K562 (cell line): ENCODE measurements at regions not wholly inside any gene's neighbourhood (a gene's known extent, or its start where the extent isn't known, plus 50 kb on each side); places are given as distances from the start of the nearest gene placed in this dataset.

Experiments
- ATAC-seq: fragments of 200-7000 bp; cut with Tn5 transposase; 3 replicates; pipeline ENCODE4 v1.9.1; 2020; ENCODE audit warnings: moderate library complexity
- BruUV-seq: library from RNA; stranded (reverse); fragments of 400-500 nt; replicated peaks from 2 replicates; lab custom pipeline; 2021; lab: Mats Ljungman, UMichigan
- CTCF ChIA-PET: fragments of 300-600 bp; formaldehyde crosslinking; extraction: SDS; loops from one replicate; lab custom pipeline; 2021; ENCODE audit warnings: low intra/inter-chr PET ratio; lab: Yijun Ruan, JAX
- POLR2A ChIA-PET: fragments of 300-600, 350-650 bp; sonication (Branson Sonifier 250); formaldehyde crosslinking; extraction: SDS; loops from one replicate; lab custom pipeline; 2021; ENCODE audit warnings: antibody characterized with exemption, inconsistent platforms; lab: Yijun Ruan, JAX
- DNase-seq, 4 experiments: peaks; one replicate each; pipeline versions ENCODE4 v3.0.0 to v3.0.0-alpha.2; 2011 to 2018; ENCODE audit warnings: low spot score in 3 of 4, mixed read lengths in 3 of 4; ENCODE audit errors: extremely low read depth in 1 of 4
- FAIRE-seq: peaks from 2 replicates; lab custom pipeline; 2011; peaks lifted over from hg19 to GRCh38; lab: Jason Lieb, UNC
- H2AFZ ChIP-seq: 2 replicates; pipeline ENCODE4 v1.6.0; 2011; ENCODE audit warnings: low read depth, low read length, control low read depth, inconsistent platforms
- H3K27ac ChIP-seq: fragments of 200-600 bp; 3 replicates; pipeline ENCODE4 v1.8.0; 2011; ENCODE audit warnings: low read depth, mild to moderate bottlenecking, control low read depth, inconsistent platforms, low read length, moderate library complexity, mixed read lengths; ENCODE audit errors: extremely low read depth
- H3K27me3 ChIP-seq, 2 experiments: fragments of 300-600 bp in 1 of 2; 2 replicates in 1 of 2; 3 replicates in 1 of 2; pipeline versions ENCODE4 v1.6.0 to v1.8.0; 2011; ENCODE audit warnings: inconsistent platforms in 2 of 2, low read length in 2 of 2, mild to moderate bottlenecking in 1 of 2, mixed read lengths in 1 of 2, moderate library complexity in 1 of 2; ENCODE audit not compliant: control insufficient read depth in 2 of 2, insufficient read depth in 2 of 2
- H3K36me3 ChIP-seq: fragments of 300-600 bp; 3 replicates; pipeline ENCODE4 v1.8.0; 2011; ENCODE audit warnings: mild to moderate bottlenecking, low read length, inconsistent platforms; ENCODE audit not compliant: control insufficient read depth, insufficient read depth
- H3K4me1 ChIP-seq, 2 experiments: fragments of 200-600 bp in 1 of 2; replicated peaks in 1 of 2; 2 replicates in 1 of 2; 3 replicates in 1 of 2; pipeline versions ENCODE4 v1.5.1 to v1.8.0; 2011; ENCODE audit warnings: inconsistent platforms in 2 of 2, low read length in 2 of 2, mild to moderate bottlenecking in 1 of 2, mixed read lengths in 1 of 2, moderate library complexity in 1 of 2; ENCODE audit not compliant: control insufficient read depth in 2 of 2, insufficient read depth in 2 of 2
- H3K4me2 ChIP-seq: 2 replicates; pipeline ENCODE4 v1.6.1; 2011; ENCODE audit warnings: low read length, control low read depth, inconsistent platforms, mixed read lengths; ENCODE audit not compliant: insufficient read depth
- H3K4me3 ChIP-seq: fragments of 200-600 bp; sonication (generic), shearing (Covaris generic); 2 replicates; pipeline ENCODE4 v1.5.1; 2016; ENCODE audit warnings: control low read depth, inconsistent platforms
- H3K79me2 ChIP-seq: fragments of 200-600 bp; 3 replicates; pipeline ENCODE4 v1.8.0; 2011; ENCODE audit warnings: low read length, inconsistent platforms; ENCODE audit not compliant: control insufficient read depth, insufficient read depth
- H3K9ac ChIP-seq, 2 experiments: 2 replicates each; pipeline versions ENCODE4 v1.6.0 to v1.6.1; 2011; ENCODE audit warnings: low read depth in 2 of 2, low read length in 2 of 2, control low read depth in 1 of 2, inconsistent platforms in 1 of 2, mild to moderate bottlenecking in 1 of 2, mixed read lengths in 1 of 2; ENCODE audit not compliant: insufficient read depth in 1 of 2
- H3K9me1 ChIP-seq: one replicate; pipeline ENCODE4 v1.6.0; 2011; ENCODE audit warnings: inconsistent platforms, mild to moderate bottlenecking, low read length, moderate library complexity; ENCODE audit not compliant: control insufficient read depth, insufficient read depth
- H3K9me3 ChIP-seq: replicated peaks from 2 replicates; pipeline ENCODE4 v1.5.1; 2011; ENCODE audit warnings: low read depth, low read length, inconsistent platforms; ENCODE audit not compliant: control insufficient read depth, insufficient read depth
- H4K20me1 ChIP-seq: replicated peaks from 2 replicates; pipeline ENCODE4 v1.6.1; 2011; ENCODE audit warnings: low read length, inconsistent platforms, mixed read lengths; ENCODE audit not compliant: control insufficient read depth, insufficient read depth
- FUS ChIP-seq: fragments of 200-400 bp; formaldehyde crosslinking; optimal IDR thresholded peaks from 2 replicates; pipeline ENCODE3; 2017; ENCODE audit warnings: low read depth, low read length
- NR2F6 ChIP-seq: fragments of 450-650 bp; formaldehyde crosslinking; IDR thresholded peaks from 2 replicates; pipeline ENCODE4 v1.4.0; 2020; ENCODE audit warnings: mild to moderate bottlenecking
- RFX1 ChIP-seq: fragments of 450-650 bp; IDR thresholded peaks from 2 replicates; pipeline ENCODE4 v1.6.1; 2016; ENCODE audit warnings: mild to moderate bottlenecking, moderate library complexity
- ZFP36 ChIP-seq: fragments of 150-350 bp; IDR thresholded peaks from 2 replicates; pipeline ENCODE4 v1.6.1; 2018; ENCODE audit warnings: low read length, low read depth; ENCODE audit not compliant: partially characterized antibody
- ZFPM2 ChIP-seq: fragments of 250-450 bp; sonication (Bioruptor Pico); IDR thresholded peaks from 2 replicates; pipeline ENCODE4 v1.5.1; 2022; ENCODE audit warnings: mild to moderate bottlenecking
- ZNF174 ChIP-seq: fragments of 250-450 bp; sonication (Bioruptor Pico); IDR thresholded peaks from 2 replicates; pipeline ENCODE4 v1.4.0; 2020; ENCODE audit warnings: mild to moderate bottlenecking
- ZNF175 ChIP-seq: fragments of 200-800 bp; sonication (Bioruptor generic); IDR thresholded peaks from 2 replicates; pipeline ENCODE4 v1.6.1; 2016; ENCODE audit warnings: low read depth, mild to moderate bottlenecking, missing genetic modification characterization, missing compliant biosample characterization
- WGBS: fragments of 100-300 bp; shearing (Covaris generic); methylation state at CpG from one replicate; pipeline ENCODE4 v1.1.6; 2016; ENCODE audit warnings: low coverage, mixed read lengths; ENCODE audit not compliant: insufficient coverage; ENCODE audit errors: missing lambda C conversion rate; 5-methylcytosine and 5-hydroxymethylcytosine counted together
- in situ Hi-C: fragments of 300-500 bp; cut with MboI; formaldehyde crosslinking; loops from 4 replicates; pipeline ENCODE4 v1.15.0; 2018; ENCODE audit warnings: inconsistent platforms, mixed read lengths
- intact Hi-C: fragments of 100-400 bp; cut with micrococcal nuclease; formaldehyde crosslinking; loops from 2 replicates; pipeline ENCODE4 v1.14.2; 2022

DNA sequence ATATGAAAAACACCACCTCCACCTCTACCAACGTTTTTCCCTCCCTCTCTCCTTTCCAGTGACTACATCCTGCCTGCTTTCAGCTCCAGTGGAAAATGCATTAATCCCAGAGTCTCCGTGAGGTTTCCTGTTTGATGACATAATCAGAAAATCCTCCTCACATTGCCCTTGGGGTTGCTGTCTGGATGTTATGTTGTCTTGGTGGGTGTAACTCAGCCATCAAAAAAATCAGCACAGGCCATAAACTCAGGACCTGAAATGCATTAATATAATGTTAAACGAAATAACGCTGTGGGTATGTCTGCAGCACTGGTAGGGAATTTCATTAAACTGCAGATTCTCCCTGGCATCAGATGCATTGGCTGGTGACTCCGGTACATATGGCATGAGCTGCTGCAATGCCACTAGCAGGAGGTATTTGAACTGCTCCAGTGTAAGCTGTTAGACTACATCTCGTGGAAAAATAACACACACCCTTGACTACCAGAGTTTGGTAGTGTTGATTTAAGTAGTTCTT is 297.8 kb downstream of the PRL start:
- WGBS = 55% methylated on average over 6 of the region's 6 CpGs
- CTCF ChIA-PET = no interaction called here
- TF ChIP-seq ZFPM2 (CRISPR knock-in tag) = no peak
- TF ChIP-seq RFX1 = no peak
- no peak for TF ChIP-seq FUS
- no peak for TF ChIP-seq ZNF174 (CRISPR knock-in tag)

GRCh38 chr6:21999741-22000140 is 297.1 kb downstream of the PRL start:
- no peaks in the 10 kb centered on the region for H3K79me2 ChIP-seq
- no peaks in the 10 kb centered on the region for H3K27me3 ChIP-seq
- FAIRE-seq (no peak), ATAC-seq (no peak), DNase-seq (no peak)
- H3K9ac ChIP-seq = no peak overlapping the region
- WGBS = 56% methylated on average over 1 of the region's 1 CpG
- H3K9me1 ChIP-seq = no peaks in the 10 kb centered on the region
- H3K4me3 ChIP-seq = no peak overlapping the region
- H3K36me3 ChIP-seq = no peaks in the 10 kb centered on the region
- no peaks in the 10 kb centered on the region for H4K20me1 ChIP-seq
- H3K27ac ChIP-seq = no peak overlapping the region
- ChIA-PET CTCF (no interaction called here), POLR2A (interaction anchor here (1.2 to 1.3 kb wide), 2 partner anchors 9 to 26 kb away, joined by 5 read pairs; no protein-coding TSS in a partner anchor)
- intact Hi-C loops (no loop called here), in situ Hi-C loops (no loop called here)
- 0 out of 2 replicates have a peak, but pooled peaks cover 4% of the 10 kb centered on the region for H3K9me3 ChIP-seq
- BruUV-seq = no TSS peak
- H3K4me2 ChIP-seq = no peak overlapping the region
- peak overlapping the region; percentile 94 for H2AFZ ChIP-seq
- peaks cover 0 to 43% of the 10 kb centered on the region in 2 experiments; a peak in 3 of 5 replicates for H3K4me1 ChIP-seq
- TF ChIP-seq ZFP36 (no peak), NR2F6 (CRISPR knock-in tag) (no peak), ZNF175 (CRISPR knock-in tag) (no peak)
- TF ChIP-seq, all 486 proteins: peak for 0

More for the DNA sequence above, 297.8 kb downstream of the PRL start:
- no peak overlapping the region for H3K9ac ChIP-seq
- no peak for FAIRE-seq
- ATAC-seq = no peak
- no peaks in the 10 kb centered on the region for H3K27me3 ChIP-seq
- POLR2A ChIA-PET = interaction anchor here (1.1 to 2.8 kb wide), 2 partner anchors 9 to 44 kb away, joined by 3 to 17 read pairs; no protein-coding TSS in a partner anchor
- no peak overlapping the region for H3K4me3 ChIP-seq
- no peaks in the 10 kb centered on the region for H4K20me1 ChIP-seq
- peaks cover 0 to 43% of the 10 kb centered on the region in 2 experiments; a peak in 3 of 5 replicates for H3K4me1 ChIP-seq
- 0 out of 2 replicates have a peak, but pooled peaks cover 4% of the 10 kb centered on the region for H3K9me3 ChIP-seq
- intact Hi-C loops = no loop called here
- H3K27ac ChIP-seq = no peak overlapping the region
- no peak overlapping the region for H3K4me2 ChIP-seq
- BruUV-seq = no TSS peak
- no peak for DNase-seq
- no peaks in the 10 kb centered on the region for H3K79me2 ChIP-seq
- no peaks in the 10 kb centered on the region for H3K9me1 ChIP-seq
- in situ Hi-C loops = no loop called here
- H3K36me3 ChIP-seq = no peaks in the 10 kb centered on the region
- H2AFZ ChIP-seq = peak overlapping the region; percentile 94
